ENCODE measurements at regions not wholly inside any gene's neighbourhood (a gene's known extent, or its start where the extent isn't known, plus 50 kb on each side); places are given as distances from the start of the nearest gene placed in this dataset.

- TF ChIP-seq GATA2 (IDR thresholded peaks at IDR 0.05; ENCODE audit: low read depth, low read length) (no peak), GATA3 (IDR thresholded peaks at IDR 0.05; ENCODE audit: low read depth, low read length) (no peak)
These were observed 730.5 kb upstream of the RGMB start for GRCh38 chr5:98042961-98043360.

Data from SH-SY5Y (cell line).